Erythroblast (primary cell): ENCODE measurements at regions not wholly inside any gene's neighbourhood (a gene's known extent, or its start where the extent isn't known, plus 50 kb on each side); places are given as distances from the start of the nearest gene placed in this dataset.

Source experiments
- GATA1 ChIP-seq: IDR thresholded peaks from 2 replicates; pipeline ENCODE4 v1.6.1; 2011; ENCODE audit warnings: low read depth, mild to moderate bottlenecking, control low read depth, low read length, moderate library complexity
- POLR2A ChIP-seq: IDR thresholded peaks from 2 replicates; pipeline ENCODE4 v1.6.1; 2011; ENCODE audit warnings: mild to moderate bottlenecking, low read length

DNA sequence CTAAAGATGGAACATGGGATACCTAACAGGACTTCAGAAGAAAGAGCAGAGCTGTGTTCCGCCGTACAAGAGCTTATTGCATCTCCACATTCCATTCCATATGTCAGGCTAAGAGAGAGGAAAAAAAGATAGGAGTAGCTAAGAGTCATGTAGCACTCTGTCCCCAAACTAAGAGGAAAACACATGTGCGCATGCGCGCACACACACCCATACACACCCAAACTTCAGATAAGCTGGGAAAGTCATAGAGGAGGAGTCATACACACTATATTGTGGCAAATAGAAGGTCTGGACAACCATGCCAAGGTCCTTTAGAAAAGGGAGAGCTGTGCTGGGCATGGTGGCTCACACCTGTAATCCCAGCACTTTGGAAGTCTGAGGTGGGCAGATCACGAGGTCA, 132.4 kb downstream of the RAB11FIP2 start:
- TF ChIP-seq POLR2A = no peak
- no peak for TF ChIP-seq GATA1
